Activated naive CD4-positive, alpha-beta T cell treated with anti-CD3 and anti-CD28 coated beads for 36 hours (primary cell): ENCODE measurements at regions not wholly inside any gene's neighbourhood (a gene's known extent, or its start where the extent isn't known, plus 50 kb on each side); places are given as distances from the start of the nearest gene placed in this dataset.

Source experiments
- CTCF ChIA-PET: fragments of 350-600 bp; sonication (Branson Sonifier 250); formaldehyde crosslinking; loops from one replicate; lab custom pipeline; 2021; ENCODE audit warnings: antibody characterized with exemption; lab: Charles Lee
- DNase-seq: peaks from one replicate; pipeline ENCODE4 v3.0.0-alpha.2; 2020
- H3K27ac Mint-ChIP-seq: one replicate; pipeline ENCODE4 v1.8.0; 2021; ENCODE audit warnings: mild to moderate bottlenecking, mixed read lengths
- H3K27me3 Mint-ChIP-seq: one replicate; pipeline ENCODE4 v1.8.0; 2021; ENCODE audit warnings: low read depth, mixed read lengths
- H3K36me3 Mint-ChIP-seq: one replicate; pipeline ENCODE4 v1.8.0; 2021; ENCODE audit warnings: low read depth, mixed read lengths
- H3K4me1 Mint-ChIP-seq: one replicate; pipeline ENCODE4 v1.8.0; 2021; ENCODE audit warnings: low read depth, mixed read lengths
- H3K4me3 Mint-ChIP-seq: one replicate; pipeline ENCODE4 v1.8.0; 2021; ENCODE audit warnings: mild to moderate bottlenecking, moderate library complexity, mixed read lengths
- H3K9me3 Mint-ChIP-seq: one replicate; pipeline ENCODE4 v1.8.0; 2021; ENCODE audit warnings: mixed read lengths
- intact Hi-C: fragments of 100-400 bp; cut with micrococcal nuclease; formaldehyde crosslinking; loops from one replicate; pipeline ENCODE4 v1.15.1; 2023

DNA sequence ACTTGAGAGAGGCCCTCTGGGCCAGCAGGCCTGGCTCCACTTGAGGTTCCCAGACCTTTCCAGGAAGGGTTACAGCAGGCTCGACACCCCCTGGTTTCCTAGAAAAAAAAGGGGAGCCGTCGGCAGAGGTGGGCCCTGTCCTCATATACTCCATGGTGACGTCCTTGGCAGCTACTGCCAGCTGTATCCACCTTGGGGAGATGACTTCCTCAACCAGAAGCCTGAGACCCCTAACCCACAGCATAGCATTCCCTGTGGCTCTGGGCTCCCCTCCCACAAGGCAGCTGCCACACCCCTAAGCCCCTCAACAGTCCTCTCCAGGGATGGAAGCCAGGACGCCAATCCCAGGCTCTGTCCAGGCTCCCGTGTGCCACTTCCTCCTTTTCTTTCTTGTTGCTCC lies 294.8 kb downstream of the CDC5L start:
- no peak for DNase-seq
- H3K27me3 Mint-ChIP-seq: peaks cover 1% of the 10 kb centered on the region
- H3K4me3 Mint-ChIP-seq: no peak overlapping the region
- no peaks in the 10 kb centered on the region for H3K4me1 Mint-ChIP-seq
- no peaks in the 10 kb centered on the region for H3K9me3 Mint-ChIP-seq
- H3K27ac Mint-ChIP-seq: no peak overlapping the region
- H3K36me3 Mint-ChIP-seq: no peaks in the 10 kb centered on the region
- CTCF ChIA-PET: interaction anchor here (0.6 kb wide), 1 partner anchor 108 kb away, joined by 3 read pairs; no protein-coding TSS in a partner anchor
- intact Hi-C loops: no loop called here

DNA sequence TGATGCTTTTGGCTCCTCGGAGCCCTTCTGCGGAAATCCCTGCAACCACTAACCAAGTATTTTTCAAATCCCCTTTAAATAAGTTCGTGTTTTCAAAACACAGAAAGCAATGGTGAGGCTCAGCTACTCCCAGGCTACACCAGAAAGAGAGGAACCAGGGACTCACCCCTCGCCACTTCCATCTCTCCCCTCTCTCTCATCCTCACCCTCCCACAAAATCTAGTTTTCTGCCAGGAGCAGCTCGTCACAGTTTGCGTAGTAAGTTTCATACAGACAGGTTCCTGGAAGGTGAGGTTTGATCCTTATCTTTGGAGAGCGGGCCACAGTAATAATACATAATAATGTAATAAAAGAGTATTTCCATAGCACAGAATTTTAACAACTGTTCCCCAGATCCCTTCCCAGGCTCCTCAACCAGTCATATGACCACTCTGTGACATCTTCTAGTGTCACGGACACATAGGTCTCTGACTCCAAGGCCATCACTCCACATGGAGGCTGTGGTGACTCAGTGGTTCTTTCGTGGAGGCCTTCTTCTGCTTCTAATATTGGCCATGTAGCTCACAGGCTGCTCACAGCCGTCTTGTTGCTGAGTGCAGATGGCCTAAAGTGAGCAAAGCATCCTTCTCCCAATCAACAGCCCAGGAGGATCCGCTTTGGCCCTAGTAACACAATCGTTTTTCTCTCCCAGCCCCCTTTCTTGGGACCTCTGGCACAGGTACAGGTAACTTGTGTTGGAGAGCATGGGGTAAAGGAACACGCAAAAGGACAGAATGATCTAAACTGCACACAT lies 295.7 kb downstream of the CDC5L start:
- Mint-ChIP-seq H3K27me3 (peaks cover 1% of the 10 kb centered on the region), H3K4me3 (no peak overlapping the region), H3K4me1 (no peaks in the 10 kb centered on the region), H3K9me3 (peaks cover 2% of the 10 kb centered on the region), H3K27ac (no peak overlapping the region), H3K36me3 (no peaks in the 10 kb centered on the region)
- CTCF ChIA-PET: no interaction called here
- intact Hi-C loops: no loop called here
- DNase-seq: no peak

DNA sequence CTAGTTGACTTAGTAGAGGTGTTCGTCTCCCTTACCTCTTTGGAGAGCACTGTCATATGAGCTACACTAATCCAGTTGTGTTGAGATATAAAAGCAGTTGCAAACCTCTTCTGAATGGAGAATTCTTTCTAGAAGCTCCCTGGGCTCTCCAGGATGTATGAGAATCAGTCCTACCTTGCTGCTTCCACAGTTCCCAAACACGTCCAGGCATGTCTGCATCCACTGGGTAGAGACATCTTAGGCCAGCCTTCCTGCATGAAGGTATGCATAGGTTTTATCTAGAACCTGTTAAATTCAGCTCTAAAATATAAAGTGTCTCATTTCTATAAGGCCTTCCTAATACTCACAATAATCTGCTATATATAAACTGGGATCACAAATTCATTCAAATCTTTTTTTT lies 297.7 kb downstream of the CDC5L start:
- peaks cover 12% of the 10 kb centered on the region for H3K9me3 Mint-ChIP-seq
- no peak overlapping the region for H3K27ac Mint-ChIP-seq
- H3K27me3 Mint-ChIP-seq: peaks cover 1% of the 10 kb centered on the region
- no peak for DNase-seq
- intact Hi-C loops: no loop called here
- no peaks in the 10 kb centered on the region for H3K36me3 Mint-ChIP-seq
- CTCF ChIA-PET: interaction anchor here (0.7 kb wide), 1 partner anchor 958 kb away, joined by 3 read pairs; no protein-coding TSS in a partner anchor
- no peaks in the 10 kb centered on the region for H3K4me1 Mint-ChIP-seq
- no peak overlapping the region for H3K4me3 Mint-ChIP-seq

DNA sequence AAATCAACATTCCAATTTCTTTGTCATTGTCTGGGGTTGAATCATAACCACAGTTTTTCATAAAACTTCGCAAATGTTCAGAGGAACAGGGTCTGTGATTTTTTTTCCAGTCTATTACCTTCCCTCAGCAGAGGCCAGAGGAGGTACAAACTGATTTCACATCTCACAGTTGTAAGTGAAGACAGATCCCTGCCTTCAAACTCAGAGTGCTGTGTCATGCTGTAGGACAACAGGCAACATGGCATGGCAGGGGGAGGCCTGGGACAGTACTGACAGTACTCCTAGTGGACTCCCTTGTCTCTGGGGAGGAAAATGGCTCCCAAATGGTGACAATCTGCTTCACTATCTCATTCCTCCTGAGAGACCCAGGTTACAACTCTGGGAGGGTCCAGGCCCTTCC lies 308.6 kb downstream of the CDC5L start:
- CTCF ChIA-PET: no interaction called here

DNA sequence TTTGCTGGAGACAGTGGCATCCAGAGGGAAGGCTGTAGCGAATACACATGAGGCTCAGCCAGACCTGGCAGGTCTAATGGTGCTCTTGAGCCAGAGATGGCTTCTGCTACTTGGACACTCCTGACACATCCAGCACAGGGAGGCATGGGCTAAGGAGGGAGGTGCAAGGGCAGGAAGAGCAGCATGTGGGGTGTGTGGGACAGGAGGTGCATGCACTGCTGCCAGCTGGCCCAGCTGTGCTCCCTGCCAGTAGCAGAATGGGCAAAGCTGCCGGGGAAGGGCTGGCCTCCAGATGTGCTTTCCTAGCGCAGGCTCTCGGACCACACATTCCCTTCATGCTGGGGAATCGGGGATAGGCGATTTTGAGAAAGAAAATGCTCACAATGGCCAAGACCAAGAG lies 309.2 kb downstream of the CDC5L start:
- no peaks in the 10 kb centered on the region for H3K36me3 Mint-ChIP-seq
- CTCF ChIA-PET: no interaction called here
- no peak for DNase-seq
- no peaks in the 10 kb centered on the region for H3K9me3 Mint-ChIP-seq
- H3K4me3 Mint-ChIP-seq: no peak overlapping the region
- H3K4me1 Mint-ChIP-seq: peaks cover 10% of the 10 kb centered on the region
- no peaks in the 10 kb centered on the region for H3K27me3 Mint-ChIP-seq
- intact Hi-C loops: no loop called here
- H3K27ac Mint-ChIP-seq: no peak overlapping the region

More for the DNA sequence above, 308.6 kb downstream of the CDC5L start:
- intact Hi-C loops: no loop called here
- Mint-ChIP-seq H3K9me3 (no peaks in the 10 kb centered on the region), H3K4me3 (no peak overlapping the region), H3K36me3 (no peaks in the 10 kb centered on the region), H3K4me1 (peaks cover 4% of the 10 kb centered on the region), H3K27ac (no peak overlapping the region), H3K27me3 (no peaks in the 10 kb centered on the region)
- no peak for DNase-seq

DNA sequence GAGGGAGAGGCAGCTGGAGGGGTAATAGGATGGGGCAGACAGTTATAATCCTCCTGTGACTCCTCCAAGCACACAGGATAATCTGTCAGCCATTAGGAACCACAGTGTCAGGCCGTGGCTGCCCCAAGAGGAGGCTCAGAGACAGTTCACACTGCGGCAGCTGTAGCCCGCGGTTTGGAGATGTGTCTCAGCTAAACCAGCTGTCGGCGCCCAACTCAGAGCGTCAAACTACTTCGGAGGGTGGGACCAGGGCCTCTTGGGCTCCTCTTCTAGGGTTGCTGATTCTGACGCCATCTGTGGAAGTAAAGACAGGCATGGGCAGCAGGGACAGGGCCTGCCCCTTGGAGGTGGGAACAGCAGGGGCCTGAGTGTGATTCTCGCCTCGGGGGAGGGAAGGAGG lies 309.8 kb downstream of the CDC5L start:
- CTCF ChIA-PET: interaction anchor here (0.6 kb wide), 1 partner anchor 21 kb away, joined by 3 read pairs; no protein-coding TSS in a partner anchor
- no peak overlapping the region for H3K27ac Mint-ChIP-seq
- H3K9me3 Mint-ChIP-seq: no peaks in the 10 kb centered on the region
- no peaks in the 10 kb centered on the region for H3K36me3 Mint-ChIP-seq
- DNase-seq: no peak
- no peaks in the 10 kb centered on the region for H3K27me3 Mint-ChIP-seq
- H3K4me3 Mint-ChIP-seq: no peak overlapping the region
- peaks cover 13% of the 10 kb centered on the region for H3K4me1 Mint-ChIP-seq
- intact Hi-C loops: no loop called here

DNA sequence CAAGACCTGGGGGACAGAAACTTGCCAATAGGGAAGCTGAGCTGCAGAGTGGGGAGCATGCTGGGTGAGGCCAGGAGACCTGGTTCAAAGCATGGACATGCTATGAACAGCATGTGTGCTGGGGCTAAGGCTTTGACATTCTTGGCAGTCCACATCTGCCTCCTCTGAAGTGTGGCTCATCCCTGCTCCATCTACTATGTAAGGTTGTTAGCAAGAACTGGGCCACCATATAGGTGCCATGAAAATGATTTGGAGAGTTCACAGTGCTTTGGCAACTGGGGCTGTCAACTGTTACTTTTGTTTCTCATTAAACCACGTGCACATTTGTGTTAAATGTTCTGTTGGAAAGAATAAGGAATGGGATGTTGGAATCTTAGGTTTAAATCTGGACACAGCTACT lies 311.1 kb downstream of the CDC5L start:
- Mint-ChIP-seq H3K27me3 (no peaks in the 10 kb centered on the region), H3K4me3 (no peak overlapping the region), H3K9me3 (no peaks in the 10 kb centered on the region), H3K27ac (no peak overlapping the region), H3K36me3 (no peaks in the 10 kb centered on the region), H3K4me1 (peaks cover 14% of the 10 kb centered on the region)
- intact Hi-C loops: no loop called here
- no peak for DNase-seq
- CTCF ChIA-PET: no interaction called here

DNA sequence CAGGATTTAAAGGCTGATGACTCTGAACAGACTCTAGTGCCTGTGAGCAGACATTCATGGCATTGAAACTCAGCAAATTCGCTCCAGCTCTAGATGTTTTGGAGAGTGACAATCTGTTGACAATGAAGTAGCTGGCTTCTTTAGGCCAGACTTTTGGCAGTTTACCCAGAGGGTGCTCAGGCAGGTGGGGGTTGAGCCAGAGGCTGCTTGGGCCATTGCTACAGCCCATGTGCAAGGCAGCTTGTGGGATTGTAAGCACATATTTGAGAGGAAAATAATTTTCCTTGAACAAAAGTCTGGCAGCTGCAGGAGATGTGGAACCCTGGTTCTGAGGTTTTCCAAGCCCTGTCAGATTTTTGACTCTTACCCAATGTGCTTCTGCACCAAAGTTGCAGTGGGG lies 311.6 kb downstream of the CDC5L start:
- Mint-ChIP-seq H3K27me3 (no peaks in the 10 kb centered on the region), H3K9me3 (no peaks in the 10 kb centered on the region), H3K4me1 (peaks cover 17% of the 10 kb centered on the region), H3K27ac (no peak overlapping the region), H3K36me3 (no peaks in the 10 kb centered on the region), H3K4me3 (no peak overlapping the region)
- intact Hi-C loops: no loop called here
- CTCF ChIA-PET: no interaction called here
- DNase-seq: no peak

DNA sequence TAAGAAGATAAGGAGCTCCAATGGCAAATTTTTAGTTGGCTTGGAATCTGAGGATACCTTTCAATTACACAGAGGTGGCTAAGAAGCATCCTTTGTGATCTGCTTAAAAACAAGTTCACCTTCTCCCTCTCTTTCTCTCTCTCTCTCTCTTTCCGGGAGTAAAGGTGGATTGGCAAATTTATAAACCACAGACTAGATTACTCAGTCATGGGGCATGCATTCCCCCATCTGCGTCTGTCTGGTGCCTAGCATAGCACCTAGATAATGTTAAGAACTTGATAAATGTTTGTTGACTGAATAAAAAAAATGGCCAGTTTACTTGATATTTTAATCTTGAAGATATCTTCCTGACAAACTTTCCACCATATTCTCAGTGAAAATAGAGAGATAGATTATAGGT lies 312.3 kb downstream of the CDC5L start:
- intact Hi-C loops: no loop called here
- Mint-ChIP-seq H3K4me3 (no peak overlapping the region), H3K27ac (no peak overlapping the region), H3K9me3 (no peaks in the 10 kb centered on the region), H3K27me3 (no peaks in the 10 kb centered on the region), H3K36me3 (no peaks in the 10 kb centered on the region), H3K4me1 (peaks cover 17% of the 10 kb centered on the region)
- DNase-seq: no peak
- CTCF ChIA-PET: no interaction called here

DNA sequence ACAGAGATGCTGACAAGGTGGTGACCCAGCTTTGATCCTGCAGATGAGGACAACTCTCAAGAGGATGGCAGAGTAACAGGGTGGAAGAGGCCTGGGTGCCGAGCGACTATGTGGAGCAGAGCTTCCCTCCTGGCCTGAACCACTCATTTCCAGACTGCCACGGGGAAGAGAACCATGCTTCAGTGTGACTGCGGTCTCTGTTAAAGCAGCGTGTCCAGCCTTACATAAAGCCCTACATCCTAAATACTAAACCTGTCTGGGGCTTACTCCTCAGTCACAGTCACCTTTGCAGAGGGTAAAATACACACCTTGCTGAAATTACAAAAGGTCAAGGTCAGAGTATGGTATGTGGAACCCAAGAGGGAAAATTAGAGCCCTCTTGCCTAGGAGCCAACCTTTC lies 312.9 kb downstream of the CDC5L start:
- no peak for DNase-seq
- no peak overlapping the region for H3K4me3 Mint-ChIP-seq
- H3K27ac Mint-ChIP-seq: no peak overlapping the region
- intact Hi-C loops: no loop called here
- H3K27me3 Mint-ChIP-seq: no peaks in the 10 kb centered on the region
- CTCF ChIA-PET: no interaction called here
- H3K9me3 Mint-ChIP-seq: no peaks in the 10 kb centered on the region
- H3K36me3 Mint-ChIP-seq: no peaks in the 10 kb centered on the region
- peaks cover 17% of the 10 kb centered on the region for H3K4me1 Mint-ChIP-seq

DNA sequence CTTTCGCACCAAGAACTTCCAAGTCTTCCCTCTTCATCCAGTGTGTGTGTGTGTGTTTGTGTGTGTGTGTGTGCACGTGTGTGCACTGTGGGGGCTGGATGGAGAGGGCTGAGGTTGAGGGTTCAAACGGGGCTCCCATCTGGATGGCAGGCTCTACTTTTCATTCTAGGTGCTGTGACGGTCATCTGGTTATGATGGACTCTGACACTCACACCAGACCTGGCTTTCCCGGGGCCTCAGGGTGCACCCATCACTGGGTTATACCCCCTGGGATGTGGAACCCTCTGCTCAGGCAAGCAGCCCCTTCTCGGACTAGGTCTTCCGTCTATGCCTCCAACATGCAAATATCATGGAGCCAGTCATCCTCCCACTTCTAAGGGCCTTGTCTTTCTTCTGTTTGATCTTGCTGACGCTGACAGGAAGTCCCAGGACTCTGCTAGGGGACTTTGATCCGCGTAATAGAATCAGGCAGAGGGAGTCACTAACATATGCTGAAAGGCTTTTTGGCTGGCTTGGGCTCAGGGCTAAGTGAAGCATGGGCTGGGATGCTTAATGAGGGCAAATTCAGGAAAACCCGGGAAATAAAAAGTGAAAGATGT lies 313.6 kb downstream of the CDC5L start:
- no peak overlapping the region for H3K4me3 Mint-ChIP-seq
- peak overlapping the region; percentile 47 for H3K27ac Mint-ChIP-seq
- H3K9me3 Mint-ChIP-seq: no peaks in the 10 kb centered on the region
- peaks cover 17% of the 10 kb centered on the region for H3K4me1 Mint-ChIP-seq
- H3K36me3 Mint-ChIP-seq: no peaks in the 10 kb centered on the region
- intact Hi-C loops: no loop called here
- CTCF ChIA-PET: interaction anchor here (0.7 kb wide), 1 partner anchor 336 kb away, joined by 3 read pairs; no protein-coding TSS in a partner anchor
- peak; percentile 50 for DNase-seq
- H3K27me3 Mint-ChIP-seq: no peaks in the 10 kb centered on the region

DNA sequence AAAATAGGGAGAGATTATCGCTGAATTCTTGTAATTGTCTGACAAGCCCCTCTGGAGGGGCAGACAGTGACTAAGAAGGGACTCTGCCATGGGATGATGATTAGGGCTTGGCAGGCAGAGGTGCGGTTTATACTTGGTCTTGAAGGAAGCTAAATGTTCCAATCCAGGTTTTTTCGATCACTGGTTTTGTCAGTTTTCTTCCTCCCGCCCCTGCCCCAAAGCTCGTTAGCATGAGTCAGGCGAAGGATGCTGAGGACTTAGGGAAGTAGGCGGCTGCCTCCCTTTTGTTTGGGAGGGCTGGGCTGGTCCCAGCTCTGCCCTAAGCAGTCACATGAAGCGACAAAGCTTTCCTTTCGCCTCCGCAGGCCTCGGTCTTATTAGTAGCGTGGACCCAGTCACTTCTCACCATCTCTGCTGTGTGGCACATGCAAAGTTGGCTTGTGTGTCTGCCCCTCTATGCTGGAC lies 314.2 kb downstream of the CDC5L start:
- DNase-seq: no peak
- Mint-ChIP-seq H3K4me1 (peaks cover 17% of the 10 kb centered on the region), H3K27me3 (no peaks in the 10 kb centered on the region), H3K27ac (peak overlapping the region; percentile 47), H3K36me3 (no peaks in the 10 kb centered on the region), H3K9me3 (no peaks in the 10 kb centered on the region), H3K4me3 (no peak overlapping the region)
- intact Hi-C loops: no loop called here
- CTCF ChIA-PET: interaction anchor here (0.7 kb wide), 1 partner anchor 336 kb away, joined by 3 read pairs; no protein-coding TSS in a partner anchor

DNA sequence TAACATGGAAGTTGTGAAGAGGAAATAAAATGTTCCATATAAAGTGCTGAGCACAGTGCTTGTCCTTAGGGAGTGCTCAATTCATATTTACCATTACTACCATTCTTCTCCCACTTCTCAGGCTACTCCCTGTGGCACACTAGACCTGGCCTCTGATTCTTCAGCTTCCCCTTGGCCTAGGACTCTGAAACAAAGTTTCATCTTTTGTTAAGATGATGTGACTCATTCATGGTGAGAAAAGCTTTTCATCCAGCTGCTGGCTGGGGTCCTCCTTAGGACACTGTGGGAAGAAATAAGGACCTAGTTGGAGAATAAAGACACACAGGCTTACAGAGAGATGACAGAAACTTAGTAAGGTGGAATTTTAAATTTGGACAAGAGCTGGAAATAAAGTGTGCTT lies 314.8 kb downstream of the CDC5L start:
- Mint-ChIP-seq H3K27ac (no peak overlapping the region), H3K27me3 (no peaks in the 10 kb centered on the region), H3K4me1 (peaks cover 17% of the 10 kb centered on the region), H3K9me3 (no peaks in the 10 kb centered on the region), H3K4me3 (no peak overlapping the region), H3K36me3 (no peaks in the 10 kb centered on the region)
- CTCF ChIA-PET: no interaction called here
- intact Hi-C loops: no loop called here
- no peak for DNase-seq
